GM19455 (cell line): ENCODE measurements at regions not wholly inside any gene's neighbourhood (a gene's known extent, or its start where the extent isn't known, plus 50 kb on each side); places are given as distances from the start of the nearest gene placed in this dataset.
"Not testable (repeated sequence)": the region's sequence is repeated elsewhere in the genome, so short reads cannot be mapped to it uniquely, and the experiment has no call there.

ENCODE experiments used
- ATAC-seq: cut with Tn5 transposase; IDR thresholded peaks from one replicate; pipeline ENCODE4 v1.9.1; 2021; ENCODE audit not compliant: unreplicated experiment

DNA sequence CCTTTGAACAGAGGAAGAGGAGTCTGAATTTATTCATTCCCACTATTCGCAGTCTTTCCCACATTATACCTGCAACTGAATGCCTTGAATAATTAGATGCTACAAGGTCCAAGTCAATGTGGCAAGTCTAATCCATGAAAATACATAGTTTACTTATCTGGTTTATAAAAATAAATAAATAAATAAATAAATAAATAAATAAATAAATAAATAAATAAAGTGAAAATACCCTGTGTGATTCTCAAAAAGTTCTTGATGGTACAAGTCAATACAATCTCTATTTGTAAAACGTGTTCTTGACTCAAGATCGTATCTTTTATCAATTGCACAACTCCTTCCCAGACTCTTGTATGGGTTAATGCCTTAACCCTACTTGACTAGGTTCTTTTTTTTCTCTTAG lies 417.7 kb downstream of the ZWINT start:
- ATAC-seq: no peak

DNA sequence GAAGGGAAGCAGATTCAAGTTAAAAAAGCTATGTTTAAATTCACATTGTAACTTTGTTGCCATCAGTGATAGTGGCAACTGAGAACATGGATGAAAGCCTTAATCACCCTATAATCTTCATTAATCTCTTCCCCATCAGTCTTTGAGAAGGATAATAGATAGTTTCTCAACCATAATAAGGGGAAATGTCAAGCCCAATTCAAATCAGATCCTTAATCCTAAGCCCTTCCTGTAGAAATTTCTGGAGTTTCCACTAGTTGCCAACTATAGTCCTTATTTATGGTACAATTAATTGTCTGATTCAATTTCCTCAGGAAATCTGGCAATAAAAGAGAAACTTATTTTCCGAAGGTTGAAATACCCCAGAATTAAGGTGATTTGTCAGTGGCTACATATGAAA lies 431.8 kb downstream of the ZWINT start:
- no peak for ATAC-seq

GRCh38 chr10:55899472-55900147 lies 461.4 kb downstream of the ZWINT start:
- ATAC-seq: not testable (repeated sequence)

GRCh38 chr10:55897490-55897921 lies 463.6 kb downstream of the ZWINT start:
- ATAC-seq: no peak

GRCh38 chr10:55892276-55892675 lies 468.8 kb downstream of the ZWINT start:
- no peak for ATAC-seq

DNA sequence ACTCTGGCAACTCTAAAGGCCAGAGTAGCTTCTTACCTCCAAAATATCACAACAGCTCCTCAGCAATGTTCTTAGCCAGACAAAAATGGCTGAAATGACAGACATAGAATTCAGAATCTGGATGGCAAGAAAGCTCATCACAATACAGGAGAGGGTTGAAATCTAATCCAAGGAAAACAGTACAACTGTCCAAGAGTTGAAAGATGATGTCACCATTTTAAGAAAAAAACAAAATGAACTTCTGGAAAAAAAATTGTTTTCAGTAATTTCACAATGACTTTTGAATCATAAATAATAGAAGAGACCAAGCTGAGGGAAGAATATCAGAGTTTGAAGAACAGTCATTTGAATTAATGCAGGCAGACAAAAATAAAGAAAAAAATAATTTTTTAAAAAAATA lies 479.5 kb downstream of the ZWINT start:
- ATAC-seq: no peak

DNA sequence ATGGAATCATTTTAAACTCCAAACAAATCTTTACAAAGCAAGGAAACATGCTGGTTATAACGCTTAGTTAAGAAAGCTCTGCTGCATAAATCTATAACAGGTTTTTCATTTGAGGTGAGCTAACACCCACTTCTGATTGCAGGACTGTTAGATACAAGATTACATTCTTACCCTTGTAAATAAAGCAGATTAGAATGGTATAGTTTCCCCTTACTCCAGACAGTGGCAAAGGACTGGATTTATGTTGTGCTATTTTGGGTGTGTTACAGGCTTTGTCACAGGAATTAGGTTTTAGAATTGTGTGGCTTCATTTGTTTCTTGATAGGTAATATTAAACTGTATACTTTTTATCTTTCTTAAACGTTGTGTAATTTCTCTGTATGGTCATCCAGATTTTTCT lies 487.6 kb downstream of the ZWINT start:
- ATAC-seq: no peak

DNA sequence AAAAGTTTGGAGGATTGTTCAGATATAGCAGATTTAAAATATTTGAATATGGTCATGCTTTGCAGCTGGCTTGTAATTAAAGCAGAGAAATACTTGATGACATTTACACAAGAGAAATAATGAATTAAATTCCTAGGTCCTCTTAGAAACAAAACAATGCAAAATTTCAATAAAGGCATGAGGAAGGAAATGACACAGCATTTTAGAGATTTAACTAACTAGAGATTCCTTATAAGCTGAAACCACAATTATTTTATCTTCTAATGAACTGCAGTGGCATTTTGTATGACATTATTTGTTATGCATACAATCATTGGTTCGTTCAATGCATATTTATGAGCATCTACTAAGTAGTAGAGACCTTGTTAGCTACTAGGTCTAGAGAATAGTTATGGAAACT lies 490.9 kb downstream of the ZWINT start:
- no peak for ATAC-seq

DNA sequence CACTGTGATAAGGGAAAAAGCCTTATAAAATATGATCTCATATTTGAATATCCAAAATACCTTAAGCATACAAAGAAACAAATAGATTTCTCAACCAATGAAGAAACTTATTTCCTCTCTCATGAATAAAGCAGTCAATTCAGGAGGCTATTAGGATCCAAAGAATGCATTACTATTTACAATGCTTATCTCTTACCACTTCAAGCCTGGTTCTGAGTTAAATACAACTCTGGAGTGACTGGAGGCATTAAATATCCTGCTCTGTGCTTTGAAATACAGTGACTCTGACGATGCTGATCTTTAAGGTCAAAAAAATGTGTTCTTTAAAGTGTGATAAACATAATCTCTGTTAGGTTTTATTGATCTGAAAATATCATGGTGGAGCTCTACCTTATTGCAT lies 493.2 kb downstream of the ZWINT start:
- ATAC-seq: no peak

- no peak for ATAC-seq
These were observed 502.3 kb downstream of the ZWINT start for GRCh38 chr10:55858730-55859129.

- ATAC-seq: no peak
These were observed 508.2 kb downstream of the ZWINT start for GRCh38 chr10:55852900-55853299.

GRCh38 chr10:55837273-55837672 lies 523.8 kb downstream of the ZWINT start:
- no peak for ATAC-seq

- no peak for ATAC-seq
These were observed 539.0 kb downstream of the ZWINT start for GRCh38 chr10:55822096-55822495.

DNA sequence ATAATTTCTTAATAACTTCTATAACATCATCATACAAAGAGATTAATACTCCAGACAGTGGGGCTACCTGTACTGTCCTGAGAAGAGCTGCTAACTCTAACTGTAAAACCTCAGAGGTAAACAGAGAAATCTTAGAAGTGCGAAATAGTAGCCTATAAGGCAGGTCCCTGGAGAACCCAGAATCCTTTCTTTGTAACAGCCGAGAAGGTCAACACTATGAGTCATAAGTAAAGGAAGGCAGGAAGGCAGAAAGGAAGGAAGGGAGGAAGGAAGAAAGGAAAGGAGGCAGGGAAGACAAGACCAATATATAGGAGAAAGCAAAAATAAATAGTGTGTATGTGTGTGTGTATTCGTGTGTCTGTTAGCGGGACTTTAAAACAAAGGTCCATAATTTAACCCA lies 540.6 kb downstream of the ZWINT start:
- ATAC-seq: no peak

- no peak for ATAC-seq
These were observed 541.0 kb downstream of the ZWINT start for GRCh38 chr10:55820071-55820470.

DNA sequence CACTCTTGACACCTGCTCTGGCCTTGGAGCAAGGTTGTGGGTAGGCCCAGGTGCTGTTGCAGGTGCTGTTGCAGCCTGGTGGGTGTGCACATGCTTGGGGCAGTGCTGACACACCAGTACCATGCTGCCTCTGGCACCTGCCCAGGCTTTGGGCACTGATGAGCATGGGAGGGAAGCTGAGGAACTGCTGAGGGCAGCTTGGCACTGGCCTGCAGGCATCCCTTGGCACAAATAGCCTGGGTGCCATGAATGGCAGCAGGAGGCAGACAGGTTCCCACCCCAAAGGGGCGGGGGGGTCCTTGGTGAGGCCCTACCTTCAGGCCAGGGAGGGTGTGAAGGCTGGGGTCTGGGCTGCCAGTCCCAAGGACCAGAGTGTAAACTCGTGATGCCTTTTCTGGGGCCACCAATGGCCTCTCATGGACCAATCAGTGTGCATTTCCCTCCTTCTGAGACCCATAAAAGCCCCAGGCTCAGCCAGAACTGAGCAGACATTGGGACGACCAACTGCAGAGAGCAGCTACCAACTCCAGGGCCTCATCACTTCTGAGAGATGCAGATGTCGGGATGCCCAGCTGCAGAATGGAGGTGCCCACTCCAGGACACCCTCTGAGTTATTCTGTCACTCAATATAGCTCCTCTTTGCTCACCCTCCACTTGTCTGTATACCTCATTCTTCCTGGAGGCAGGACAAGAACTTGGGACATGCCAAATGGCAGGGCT lies 547.4 kb downstream of the ZWINT start:
- no peak for ATAC-seq

- ATAC-seq: no peak
These were observed 558.0 kb downstream of the ZWINT start for GRCh38 chr10:55803055-55803454.

DNA sequence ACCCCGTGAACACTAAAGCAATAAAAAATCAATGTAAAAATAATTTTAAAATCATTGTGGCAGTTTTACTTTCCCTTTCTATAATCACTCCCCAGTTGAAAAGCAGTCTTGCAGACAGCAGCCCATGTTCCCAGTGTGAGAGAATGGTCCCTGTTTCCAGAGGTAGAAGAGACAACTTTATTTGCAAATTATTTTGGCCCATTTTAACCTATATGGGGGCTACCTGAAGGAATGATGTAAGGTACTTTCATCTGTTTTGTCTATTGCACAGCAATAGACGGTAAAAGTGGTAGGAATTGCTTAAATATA lies 559.8 kb downstream of the ZWINT start:
- ATAC-seq: no peak

- ATAC-seq: no peak
These were observed 560.3 kb downstream of the ZWINT start for GRCh38 chr10:55800602-55801352.

GRCh38 chr10:55793024-55793423 lies 568.0 kb downstream of the ZWINT start:
- no peak for ATAC-seq

GRCh38 chr10:55790276-55790675 lies 570.8 kb downstream of the ZWINT start:
- ATAC-seq: not testable (repeated sequence)

- ATAC-seq: no peak
These were observed 574.5 kb downstream of the ZWINT start for GRCh38 chr10:55786461-55787050.
